ENCODE measurements at regions not wholly inside any gene's neighbourhood (a gene's known extent, or its start where the extent isn't known, plus 50 kb on each side); places are given as distances from the start of the nearest gene placed in this dataset.

- no CpG with 5 or more reads among the region's 2 CpGs for WGBS, 2 donors (ENCODE audit: extremely low coverage in 2 of 2, insufficient read length in 2 of 2, insufficient replicate concordance in 1 of 2)
- no peak for DNase-seq (ENCODE audit: low spot score)
- Histone ChIP-seq H3K4ac (ENCODE audit: low read length) (no peak overlapping the region), H3K18ac (ENCODE audit: low read length) (no peak overlapping the region), H4K91ac (ENCODE audit: low read depth, low read length, poor library complexity) (no peak overlapping the region), H2BK15ac (ENCODE audit: low read length) (no peak overlapping the region), H3K36me3 (replicated peaks in 1 of 2; ENCODE audit: control insufficient read depth in 2 of 2, insufficient read depth in 2 of 2, low read length in 2 of 2) (no peaks in the 10 kb centered on the region), H3K4me3 (ENCODE audit: low read length in 2 of 2) (no peak overlapping the region), H3K4me2 (ENCODE audit: insufficient read depth, low read length, poor library complexity, severe bottlenecking) (no peak overlapping the region), H4K8ac (ENCODE audit: low read depth, low read length) (no peak overlapping the region), H2AK5ac (ENCODE audit: low read depth, low read length) (no peak overlapping the region), H3K9me3 (replicated peaks in 1 of 2; ENCODE audit: control insufficient read depth in 2 of 2, insufficient read depth in 1 of 2, low read depth in 1 of 2, low read length in 2 of 2) (no peaks in the 10 kb centered on the region), H2BK120ac (ENCODE audit: low read depth, low read length) (no peak overlapping the region), H2BK12ac (ENCODE audit: low read length) (no peak overlapping the region), H3K23ac (ENCODE audit: low read depth, low read length, poor library complexity) (no peak overlapping the region), H3K4me1 (ENCODE audit: control insufficient read depth in 2 of 2, insufficient read depth in 1 of 2, low read depth in 1 of 2, low read length in 2 of 2) (no peaks in the 10 kb centered on the region), H3K9ac (ENCODE audit: low read depth, low read length, poor library complexity) (no peak overlapping the region), H3K27ac (replicated peaks; ENCODE audit: low read length) (no peak overlapping the region), H2BK5ac (ENCODE audit: low read length) (no peak overlapping the region), H3K14ac (ENCODE audit: low read length) (no peak overlapping the region), H2AFZ (ENCODE audit: low read length) (no peak overlapping the region), H3K27me3 (ENCODE audit: control insufficient read depth in 3 of 3, insufficient read depth in 3 of 3, low read depth in 1 of 3, low read length in 3 of 3) (no peaks in the 10 kb centered on the region), H3K79me1 (ENCODE audit: low read depth, low read length) (no peaks in the 10 kb centered on the region)
These were observed 515.1 kb downstream of the BRD1 start for GRCh38 chr22:49312601-49313000.

GRCh38 chr22:49310354-49310753, 517.3 kb downstream of the BRD1 start:
- Histone ChIP-seq H3K4ac (ENCODE audit: low read length) (no peak overlapping the region), H4K91ac (ENCODE audit: low read depth, low read length, poor library complexity) (no peak overlapping the region), H2BK12ac (ENCODE audit: low read length) (no peak overlapping the region), H3K4me1 (ENCODE audit: control insufficient read depth in 2 of 2, insufficient read depth in 1 of 2, low read depth in 1 of 2, low read length in 2 of 2) (no peaks in the 10 kb centered on the region), H3K9ac (ENCODE audit: low read depth, low read length, poor library complexity) (no peak overlapping the region), H2BK5ac (ENCODE audit: low read length) (no peak overlapping the region), H3K27ac (replicated peaks; ENCODE audit: low read length) (no peak overlapping the region), H2AFZ (ENCODE audit: low read length) (no peak overlapping the region), H3K79me1 (ENCODE audit: low read depth, low read length) (no peaks in the 10 kb centered on the region), H3K23ac (ENCODE audit: low read depth, low read length, poor library complexity) (no peak overlapping the region), H3K4me2 (ENCODE audit: insufficient read depth, low read length, poor library complexity, severe bottlenecking) (no peak overlapping the region), H2BK120ac (ENCODE audit: low read depth, low read length) (no peak overlapping the region), H2BK15ac (ENCODE audit: low read length) (no peak overlapping the region), H3K14ac (ENCODE audit: low read length) (no peak overlapping the region), H3K27me3 (ENCODE audit: control insufficient read depth in 3 of 3, insufficient read depth in 3 of 3, low read depth in 1 of 3, low read length in 3 of 3) (no peaks in the 10 kb centered on the region), H4K8ac (ENCODE audit: low read depth, low read length) (no peak overlapping the region), H3K4me3 (ENCODE audit: low read length in 2 of 2) (no peak overlapping the region), H3K9me3 (replicated peaks in 1 of 2; ENCODE audit: control insufficient read depth in 2 of 2, insufficient read depth in 1 of 2, low read depth in 1 of 2, low read length in 2 of 2) (no peaks in the 10 kb centered on the region), H3K36me3 (replicated peaks in 1 of 2; ENCODE audit: control insufficient read depth in 2 of 2, insufficient read depth in 2 of 2, low read length in 2 of 2) (no peaks in the 10 kb centered on the region), H3K18ac (ENCODE audit: low read length) (no peak overlapping the region), H2AK5ac (ENCODE audit: low read depth, low read length) (no peak overlapping the region)
- no CpG with 5 or more reads among the region's 11 CpGs for WGBS, 2 donors (ENCODE audit: extremely low coverage in 2 of 2, insufficient read length in 2 of 2, insufficient replicate concordance in 1 of 2)
- DNase-seq (ENCODE audit: low spot score) = no peak

- no peak overlapping the region for H3K4me2 ChIP-seq (ENCODE audit: insufficient read depth, low read length, poor library complexity, severe bottlenecking)
- H3K14ac ChIP-seq (ENCODE audit: low read length) = no peak overlapping the region
- H3K27me3 ChIP-seq (ENCODE audit: control insufficient read depth in 3 of 3, insufficient read depth in 3 of 3, low read depth in 1 of 3, low read length in 3 of 3) = no peaks in the 10 kb centered on the region
- no CpG with 5 or more reads among the region's 11 CpGs for WGBS, 2 donors (ENCODE audit: extremely low coverage in 2 of 2, insufficient read length in 2 of 2, insufficient replicate concordance in 1 of 2)
- H2BK15ac ChIP-seq (ENCODE audit: low read length) = no peak overlapping the region
- no peak overlapping the region for H3K9ac ChIP-seq (ENCODE audit: low read depth, low read length, poor library complexity)
- no peak overlapping the region for H2AFZ ChIP-seq (ENCODE audit: low read length)
- no peak overlapping the region for H2BK120ac ChIP-seq (ENCODE audit: low read depth, low read length)
- peaks cover 0 to 3% of the 10 kb centered on the region in 2 donors for H3K4me1 ChIP-seq (ENCODE audit: control insufficient read depth in 2 of 2, insufficient read depth in 1 of 2, low read depth in 1 of 2, low read length in 2 of 2)
- no peak overlapping the region for H2AK5ac ChIP-seq (ENCODE audit: low read depth, low read length)
- DNase-seq (ENCODE audit: low spot score) = no peak
- H4K8ac ChIP-seq (ENCODE audit: low read depth, low read length) = no peak overlapping the region
- no peaks in the 10 kb centered on the region for H3K79me1 ChIP-seq (ENCODE audit: low read depth, low read length)
- no peak overlapping the region for H3K18ac ChIP-seq (ENCODE audit: low read length)
- H3K23ac ChIP-seq (ENCODE audit: low read depth, low read length, poor library complexity) = no peak overlapping the region
- no peaks in the 10 kb centered on the region for H3K9me3 ChIP-seq (replicated peaks in 1 of 2; ENCODE audit: control insufficient read depth in 2 of 2, insufficient read depth in 1 of 2, low read depth in 1 of 2, low read length in 2 of 2)
- no peak overlapping the region for H4K91ac ChIP-seq (ENCODE audit: low read depth, low read length, poor library complexity)
- no peak overlapping the region for H3K27ac ChIP-seq (replicated peaks; ENCODE audit: low read length)
- no peak overlapping the region for H3K4me3 ChIP-seq (ENCODE audit: low read length in 2 of 2)
- no peaks in the 10 kb centered on the region for H3K36me3 ChIP-seq (replicated peaks in 1 of 2; ENCODE audit: control insufficient read depth in 2 of 2, insufficient read depth in 2 of 2, low read length in 2 of 2)
- no peak overlapping the region for H2BK5ac ChIP-seq (ENCODE audit: low read length)
- H2BK12ac ChIP-seq (ENCODE audit: low read length) = no peak overlapping the region
- no peak overlapping the region for H3K4ac ChIP-seq (ENCODE audit: low read length)
These were observed 519.4 kb downstream of the BRD1 start for GRCh38 chr22:49308300-49308699.

- H2AFZ ChIP-seq (ENCODE audit: low read length) = no peak overlapping the region
- H4K91ac ChIP-seq (ENCODE audit: low read depth, low read length, poor library complexity) = no peak overlapping the region
- no peak overlapping the region for H2BK120ac ChIP-seq (ENCODE audit: low read depth, low read length)
- H3K27ac ChIP-seq (replicated peaks; ENCODE audit: low read length) = no peak overlapping the region
- no peak overlapping the region for H3K23ac ChIP-seq (ENCODE audit: low read depth, low read length, poor library complexity)
- no CpG with 5 or more reads among the region's 16 CpGs for WGBS, 2 donors (ENCODE audit: extremely low coverage in 2 of 2, insufficient read length in 2 of 2, insufficient replicate concordance in 1 of 2)
- H3K36me3 ChIP-seq (replicated peaks in 1 of 2; ENCODE audit: control insufficient read depth in 2 of 2, insufficient read depth in 2 of 2, low read length in 2 of 2) = no peaks in the 10 kb centered on the region
- peak overlapping the region; percentile 77 for H3K18ac ChIP-seq (ENCODE audit: low read length)
- no peak overlapping the region for H2BK5ac ChIP-seq (ENCODE audit: low read length)
- H3K9ac ChIP-seq (ENCODE audit: low read depth, low read length, poor library complexity) = no peak overlapping the region
- H3K79me1 ChIP-seq (ENCODE audit: low read depth, low read length) = no peaks in the 10 kb centered on the region
- peak overlapping the region; percentile 72 for H2BK15ac ChIP-seq (ENCODE audit: low read length)
- DNase-seq (ENCODE audit: low spot score) = no peak
- H3K4ac ChIP-seq (ENCODE audit: low read length) = no peak overlapping the region
- H2AK5ac ChIP-seq (ENCODE audit: low read depth, low read length) = peak overlapping the region; percentile 19
- H3K4me1 ChIP-seq (ENCODE audit: control insufficient read depth in 2 of 2, insufficient read depth in 1 of 2, low read depth in 1 of 2, low read length in 2 of 2) = peaks cover 0 to 3% of the 10 kb centered on the region in 2 donors
- no peak overlapping the region for H4K8ac ChIP-seq (ENCODE audit: low read depth, low read length)
- H3K4me2 ChIP-seq (ENCODE audit: insufficient read depth, low read length, poor library complexity, severe bottlenecking) = no peak overlapping the region
- no peaks in the 10 kb centered on the region for H3K27me3 ChIP-seq (ENCODE audit: control insufficient read depth in 3 of 3, insufficient read depth in 3 of 3, low read depth in 1 of 3, low read length in 3 of 3)
- H2BK12ac ChIP-seq (ENCODE audit: low read length) = no peak overlapping the region
- no peak overlapping the region for H3K14ac ChIP-seq (ENCODE audit: low read length)
- H3K4me3 ChIP-seq (ENCODE audit: low read length in 2 of 2) = no peak overlapping the region
- no peaks in the 10 kb centered on the region for H3K9me3 ChIP-seq (replicated peaks in 1 of 2; ENCODE audit: control insufficient read depth in 2 of 2, insufficient read depth in 1 of 2, low read depth in 1 of 2, low read length in 2 of 2)
These were observed 519.8 kb downstream of the BRD1 start for GRCh38 chr22:49307870-49308269.
